Uterus (tissue), 3 donors: ENCODE measurements at regions not wholly inside any gene's neighbourhood (a gene's known extent, or its start where the extent isn't known, plus 50 kb on each side); places are given as distances from the start of the nearest gene placed in this dataset.

ENCODE experiments used
- DNase-seq, 2 donors: peaks; one replicate each; pipeline ENCODE4 v3.0.0-alpha.2; 2019 to 2020
- H3K27ac ChIP-seq, 2 donors: fragments of 200-600 bp; sonication (generic); 1 replicate in 1 of 2; 2 replicates in 1 of 2; pipeline ENCODE4 v1.5.1; 2016 to 2018
- H3K27me3 ChIP-seq, 2 donors: fragments of 200-600 bp; sonication (generic); one replicate each; pipeline ENCODE4 v1.5.1; 2018 to 2019; ENCODE audit warnings: control low read depth in 1 of 2
- H3K36me3 ChIP-seq, 2 donors: fragments of 200-600 bp; sonication (generic); one replicate each; pipeline ENCODE4 v1.5.1; 2019; ENCODE audit warnings: control low read depth in 1 of 2
- H3K4me1 ChIP-seq, 2 donors: fragments of 200-600 bp; sonication (generic); one replicate each; pipeline ENCODE4 v1.5.1; 2018 to 2019; ENCODE audit warnings: control low read depth in 1 of 2
- H3K4me3 ChIP-seq, 2 donors: fragments of 200-600 bp; sonication (generic); 1 replicate in 1 of 2; 2 replicates in 1 of 2; pipeline ENCODE4 v1.5.1; 2018 to 2019; ENCODE audit warnings: mild to moderate bottlenecking in 1 of 2
- H3K9me3 ChIP-seq, 2 donors: fragments of 200-600 bp; sonication (generic); one replicate each; pipeline ENCODE4 v1.5.1; 2019; ENCODE audit warnings: control low read depth in 1 of 2
- POLR2A ChIP-seq, 2 donors: fragments of 450-650 bp; IDR thresholded peaks; one replicate each; pipeline ENCODE4 v1.6.1; 2016; ENCODE audit warnings: antibody characterized with exemption in 2 of 2, mild to moderate bottlenecking in 1 of 2, moderate library complexity in 1 of 2
- intact Hi-C: fragments of 100-400 bp; cut with DNase I; formaldehyde crosslinking; loops from one replicate; pipeline ENCODE4 v1.15.1; 2023; ENCODE audit warnings: low total_unique reads
- TF ChIP-seq, protein P1 (sequence below), 4 experiments: fragments of 200-600 bp in 2 of 4; fragments of 450-650 bp in 2 of 4; sonication (generic) in 2 of 4; IDR thresholded peaks; one replicate each; pipeline ENCODE4 v1.5.1; 2016 to 2019; ENCODE audit warnings: antibody characterized with exemption in 4 of 4, mild to moderate bottlenecking in 2 of 4, moderate library complexity in 1 of 4
- donor health status: DM: yes; HTN: yes; CAD: no.

DNA sequence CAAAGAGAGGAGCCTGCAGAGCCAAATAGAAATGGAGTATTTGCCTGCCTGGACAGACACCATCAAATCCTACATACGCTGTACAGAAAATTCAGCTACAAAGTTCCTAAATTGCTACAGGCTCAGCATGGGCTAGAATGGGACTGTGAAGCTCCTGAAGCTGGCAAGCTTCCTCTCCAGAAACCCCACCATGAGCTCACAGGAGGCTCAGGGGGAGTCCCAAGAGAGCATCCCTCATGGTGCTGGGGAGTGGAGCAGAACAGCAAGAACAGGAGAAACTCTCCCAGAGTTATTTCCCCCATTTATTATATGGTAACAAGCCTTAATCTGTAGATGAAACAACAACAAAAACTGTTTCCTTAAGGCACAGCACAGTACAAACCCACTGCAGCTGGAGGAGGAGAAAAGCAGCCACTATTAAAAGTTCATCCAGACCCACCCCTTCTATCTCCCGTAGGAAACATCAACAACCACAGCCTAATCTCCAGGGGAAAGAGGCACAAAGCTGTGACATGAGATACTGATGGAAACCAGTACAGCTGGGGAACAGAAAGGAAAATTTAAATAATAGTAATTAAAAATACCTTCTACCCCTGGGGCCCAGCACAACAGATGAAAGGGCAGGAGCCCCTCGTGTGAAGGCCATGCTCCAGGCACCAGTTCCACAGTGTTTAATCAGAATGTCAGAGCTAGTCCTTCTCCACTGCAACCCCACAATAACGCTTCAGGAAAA, 548.5 kb downstream of the MTRR start:
- DNase-seq = no peak
- H3K27me3 ChIP-seq = no peaks in the 10 kb centered on the region
- intact Hi-C loops = no loop called here
- no peak overlapping the region for H3K4me3 ChIP-seq
- H3K27ac ChIP-seq = no peak overlapping the region
- TF ChIP-seq, protein P1, sequence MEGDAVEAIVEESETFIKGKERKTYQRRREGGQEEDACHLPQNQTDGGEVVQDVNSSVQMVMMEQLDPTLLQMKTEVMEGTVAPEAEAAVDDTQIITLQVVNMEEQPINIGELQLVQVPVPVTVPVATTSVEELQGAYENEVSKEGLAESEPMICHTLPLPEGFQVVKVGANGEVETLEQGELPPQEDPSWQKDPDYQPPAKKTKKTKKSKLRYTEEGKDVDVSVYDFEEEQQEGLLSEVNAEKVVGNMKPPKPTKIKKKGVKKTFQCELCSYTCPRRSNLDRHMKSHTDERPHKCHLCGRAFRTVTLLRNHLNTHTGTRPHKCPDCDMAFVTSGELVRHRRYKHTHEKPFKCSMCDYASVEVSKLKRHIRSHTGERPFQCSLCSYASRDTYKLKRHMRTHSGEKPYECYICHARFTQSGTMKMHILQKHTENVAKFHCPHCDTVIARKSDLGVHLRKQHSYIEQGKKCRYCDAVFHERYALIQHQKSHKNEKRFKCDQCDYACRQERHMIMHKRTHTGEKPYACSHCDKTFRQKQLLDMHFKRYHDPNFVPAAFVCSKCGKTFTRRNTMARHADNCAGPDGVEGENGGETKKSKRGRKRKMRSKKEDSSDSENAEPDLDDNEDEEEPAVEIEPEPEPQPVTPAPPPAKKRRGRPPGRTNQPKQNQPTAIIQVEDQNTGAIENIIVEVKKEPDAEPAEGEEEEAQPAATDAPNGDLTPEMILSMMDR (IDR thresholded peaks at IDR 0.05) = no peak
- TF ChIP-seq POLR2A (IDR thresholded peaks at IDR 0.05) = no peak
- no peaks in the 10 kb centered on the region for H3K9me3 ChIP-seq
- no peaks in the 10 kb centered on the region for H3K36me3 ChIP-seq
- no peaks in the 10 kb centered on the region for H3K4me1 ChIP-seq

DNA sequence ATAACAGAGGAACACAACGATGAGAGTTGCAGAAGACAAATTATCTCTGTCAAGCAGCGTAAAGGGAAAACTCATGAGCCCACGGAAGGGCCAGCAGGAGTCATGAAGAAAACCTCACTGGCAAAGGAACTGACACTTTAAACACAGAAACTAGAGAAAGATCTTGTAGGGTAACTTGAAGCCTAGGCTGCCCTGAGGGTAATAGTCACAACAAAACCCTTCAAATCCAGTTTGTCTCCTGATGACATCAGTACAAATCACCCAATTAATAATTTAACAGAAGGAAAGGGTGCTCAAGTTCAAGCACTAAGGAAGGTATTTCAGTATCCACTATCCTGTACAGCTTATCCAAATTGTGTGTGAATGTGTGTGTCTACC, 549.1 kb downstream of the MTRR start:
- H3K27me3 ChIP-seq = no peaks in the 10 kb centered on the region
- no peak overlapping the region for H3K4me3 ChIP-seq
- no peak overlapping the region for H3K27ac ChIP-seq
- H3K36me3 ChIP-seq = no peaks in the 10 kb centered on the region
- no peaks in the 10 kb centered on the region for H3K4me1 ChIP-seq
- H3K9me3 ChIP-seq = no peaks in the 10 kb centered on the region
- intact Hi-C loops = no loop called here
- TF ChIP-seq, protein P1 (IDR thresholded peaks at IDR 0.05) = no peak
- no peak for TF ChIP-seq POLR2A (IDR thresholded peaks at IDR 0.05)
- no peak for DNase-seq

DNA sequence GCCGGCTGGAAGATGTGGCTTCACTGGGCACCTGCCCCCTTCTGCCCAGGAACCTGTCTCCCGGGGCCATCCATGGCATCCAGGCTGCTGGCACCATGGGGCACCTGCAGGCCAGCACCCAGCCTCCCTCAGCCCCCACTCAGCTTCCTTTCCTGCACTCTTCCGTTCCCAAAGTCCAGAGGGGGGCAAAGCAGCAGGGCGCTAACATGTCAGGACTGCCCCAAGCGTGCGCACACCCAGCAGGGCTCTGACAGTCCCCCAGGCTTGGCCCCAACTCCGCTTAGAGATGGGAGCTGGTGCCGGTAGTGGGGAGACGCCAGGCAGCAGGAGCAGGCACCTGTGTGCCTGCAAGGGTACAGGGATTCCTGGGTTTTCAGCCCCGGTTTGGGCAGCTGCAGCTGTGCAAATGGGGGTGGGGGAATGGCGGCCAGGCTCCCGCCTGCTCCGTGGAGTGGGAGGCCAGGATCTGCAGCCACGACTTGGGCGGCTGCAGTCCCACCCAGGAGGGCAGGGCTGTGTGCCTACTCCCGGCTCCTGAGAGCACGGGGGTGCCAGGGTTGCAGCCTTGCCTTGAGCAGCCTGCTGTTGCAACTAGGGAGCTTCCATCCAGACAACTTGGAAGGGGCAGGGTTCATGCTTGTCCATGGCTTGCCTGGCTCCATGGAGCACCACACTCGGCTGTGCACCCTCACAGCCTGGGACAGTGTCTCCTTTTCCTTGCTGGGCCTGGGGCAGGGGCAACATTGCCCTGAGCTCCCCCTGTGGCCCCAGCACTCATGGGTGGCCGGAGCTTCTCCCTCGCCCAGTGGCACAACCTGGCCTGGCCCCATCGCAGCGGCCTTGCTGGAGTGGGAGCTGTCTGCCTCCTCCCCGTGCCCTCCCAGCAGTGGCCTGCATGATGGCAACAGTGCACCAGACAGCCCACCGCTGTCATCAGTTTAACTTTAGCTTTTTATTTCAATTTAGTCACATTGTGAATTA, 561.1 kb downstream of the MTRR start:
- no peaks in the 10 kb centered on the region for H3K9me3 ChIP-seq
- H3K36me3 ChIP-seq = no peaks in the 10 kb centered on the region
- H3K27ac ChIP-seq = no peak overlapping the region
- H3K4me3 ChIP-seq = no peak overlapping the region
- intact Hi-C loops = no loop called here
- H3K4me1 ChIP-seq = no peaks in the 10 kb centered on the region
- TF ChIP-seq POLR2A (IDR thresholded peaks at IDR 0.05) = no peak
- TF ChIP-seq, protein P1 (IDR thresholded peaks at IDR 0.05) = no peak
- no peaks in the 10 kb centered on the region for H3K27me3 ChIP-seq
- DNase-seq = no peak

DNA sequence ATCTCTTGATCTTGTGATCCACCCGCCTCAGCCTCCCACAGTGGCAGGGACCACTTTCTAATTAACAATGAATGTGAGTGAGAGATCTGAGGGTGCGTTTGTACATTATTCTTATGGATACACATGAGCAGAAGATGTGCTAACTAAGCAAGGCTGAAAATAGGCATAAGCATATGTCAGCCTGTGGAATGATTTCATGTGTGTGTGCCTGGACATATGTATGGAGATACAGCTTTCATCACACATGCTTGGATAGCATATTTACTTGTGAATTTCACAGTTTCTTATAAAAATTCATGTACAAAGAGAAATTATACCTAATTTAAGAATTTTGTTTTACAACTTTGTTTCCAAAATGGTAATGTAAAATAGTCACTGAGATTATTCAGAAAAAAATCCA, 565.6 kb downstream of the MTRR start:
- intact Hi-C loops = no loop called here
- Histone ChIP-seq H3K27me3 (no peaks in the 10 kb centered on the region), H3K36me3 (no peaks in the 10 kb centered on the region), H3K4me1 (no peaks in the 10 kb centered on the region), H3K4me3 (no peak overlapping the region), H3K9me3 (no peaks in the 10 kb centered on the region), H3K27ac (no peak overlapping the region)
- DNase-seq = no peak
- TF ChIP-seq, protein P1 (IDR thresholded peaks at IDR 0.05) = no peak
- no peak for TF ChIP-seq POLR2A (IDR thresholded peaks at IDR 0.05)

DNA sequence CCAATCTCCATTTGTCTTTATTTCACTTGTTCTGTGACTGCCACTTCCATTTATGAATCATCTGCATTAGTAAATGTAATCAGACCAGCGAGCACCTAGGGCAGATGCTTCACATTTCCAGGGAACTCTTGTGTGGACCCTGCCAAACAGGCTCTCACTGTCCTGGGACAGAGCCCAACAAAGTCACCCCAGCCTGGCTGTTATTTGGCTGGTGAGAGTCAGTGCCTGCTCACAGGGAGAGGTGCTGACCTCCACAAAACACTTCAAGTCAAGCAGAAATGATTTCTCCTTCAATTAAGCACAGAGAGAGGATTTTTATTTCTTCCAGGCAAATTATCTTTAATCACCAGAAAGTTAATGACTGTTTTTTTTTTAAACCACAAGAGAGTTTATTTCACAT, 568.0 kb downstream of the MTRR start:
- Histone ChIP-seq H3K4me3 (no peak overlapping the region), H3K9me3 (no peaks in the 10 kb centered on the region), H3K4me1 (no peaks in the 10 kb centered on the region), H3K36me3 (no peaks in the 10 kb centered on the region), H3K27ac (no peak overlapping the region), H3K27me3 (no peaks in the 10 kb centered on the region)
- no peak for DNase-seq
- TF ChIP-seq POLR2A (IDR thresholded peaks at IDR 0.05) = no peak
- TF ChIP-seq, protein P1 (IDR thresholded peaks at IDR 0.05) = no peak
- intact Hi-C loops = no loop called here
